Astrocyte (in vitro differentiated cells and primary cell): ENCODE measurements at regions not wholly inside any gene's neighbourhood (a gene's known extent, or its start where the extent isn't known, plus 50 kb on each side); places are given as distances from the start of the nearest gene placed in this dataset.
"Not testable (repeated sequence)": the region's sequence is repeated elsewhere in the genome, so short reads cannot be mapped to it uniquely, and the experiment has no call there.

Experiments used
- CTCF ChIP-seq: IDR thresholded peaks from 2 replicates; pipeline ENCODE4 v1.5.1; 2011; ENCODE audit warnings: low read depth, mild to moderate bottlenecking, inconsistent platforms, low read length, moderate library complexity; ENCODE audit not compliant: insufficient read depth
- EZH2 ChIP-seq: IDR thresholded peaks from 2 replicates; pipeline ENCODE4 v1.6.1; 2012; ENCODE audit warnings: mild to moderate bottlenecking, low read length, inconsistent platforms; ENCODE audit not compliant: insufficient read depth

- not testable (repeated sequence) for TF ChIP-seq CTCF, EZH2
Observed at GRCh38 chr9:75459311-75459710, 371.0 kb downstream of the OSTF1 start.
